OCI-LY7 (cell line): ENCODE measurements at regions not wholly inside any gene's neighbourhood (a gene's known extent, or its start where the extent isn't known, plus 50 kb on each side); places are given as distances from the start of the nearest gene placed in this dataset.

Experiments used
- EZH2phosphoT487 ChIP-seq: fragments of 200-600 bp; sonication (generic); IDR thresholded peaks from 2 replicates; pipeline ENCODE4 v1.6.1; 2018; ENCODE audit warnings: low read depth, borderline replicate concordance, mild to moderate bottlenecking, mixed run types, antibody characterized with exemption, low read length, moderate library complexity, mixed read lengths
- TF ChIP-seq, protein P1 (sequence below): fragments of 200-600 bp; sonication (generic); conservative IDR thresholded peaks from 2 replicates; pipeline ENCODE4 v1.5.1; 2014; ENCODE audit warnings: mild to moderate bottlenecking, antibody characterized with exemption, low read length, moderate library complexity, mixed read lengths

DNA sequence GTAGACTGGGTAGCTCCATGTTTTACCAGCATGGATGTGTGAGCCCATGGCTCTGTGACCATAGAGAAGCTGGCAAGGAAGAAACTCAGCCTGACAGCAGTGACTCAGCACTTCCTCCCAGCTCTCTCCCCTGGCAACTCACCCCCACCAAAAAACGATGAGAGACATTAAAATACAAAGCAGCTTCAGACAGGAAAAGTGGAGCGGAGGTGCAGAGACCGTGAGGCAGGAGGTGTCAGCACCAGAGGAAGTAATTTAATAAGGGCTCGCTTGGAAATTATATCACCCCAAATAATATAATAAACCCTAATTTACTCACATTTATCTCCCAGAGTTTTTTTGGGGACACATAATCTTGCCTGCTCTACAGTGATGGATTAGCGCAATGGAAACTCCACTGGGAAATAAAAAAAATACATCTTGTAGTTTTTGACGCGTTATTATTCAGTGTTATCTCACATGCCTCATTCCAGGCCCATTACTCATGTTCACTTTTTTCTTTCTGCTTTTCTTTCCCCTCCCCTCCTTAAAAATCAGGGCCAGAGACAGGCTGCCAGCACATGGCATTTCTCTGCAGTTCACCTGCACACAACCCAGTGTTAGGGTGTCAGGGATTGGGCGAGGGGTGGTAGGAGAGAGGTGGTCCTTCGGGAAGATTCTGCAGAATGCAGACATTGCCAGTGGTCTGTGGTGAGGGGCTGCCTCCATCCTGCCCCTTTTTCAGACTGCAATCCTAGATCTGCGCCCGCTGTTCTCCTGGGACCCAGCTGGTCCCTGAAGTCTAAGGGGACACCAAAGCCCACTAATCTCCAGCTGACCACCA, 170.8 kb downstream of the BUD13 start:
- TF ChIP-seq, protein P1, sequence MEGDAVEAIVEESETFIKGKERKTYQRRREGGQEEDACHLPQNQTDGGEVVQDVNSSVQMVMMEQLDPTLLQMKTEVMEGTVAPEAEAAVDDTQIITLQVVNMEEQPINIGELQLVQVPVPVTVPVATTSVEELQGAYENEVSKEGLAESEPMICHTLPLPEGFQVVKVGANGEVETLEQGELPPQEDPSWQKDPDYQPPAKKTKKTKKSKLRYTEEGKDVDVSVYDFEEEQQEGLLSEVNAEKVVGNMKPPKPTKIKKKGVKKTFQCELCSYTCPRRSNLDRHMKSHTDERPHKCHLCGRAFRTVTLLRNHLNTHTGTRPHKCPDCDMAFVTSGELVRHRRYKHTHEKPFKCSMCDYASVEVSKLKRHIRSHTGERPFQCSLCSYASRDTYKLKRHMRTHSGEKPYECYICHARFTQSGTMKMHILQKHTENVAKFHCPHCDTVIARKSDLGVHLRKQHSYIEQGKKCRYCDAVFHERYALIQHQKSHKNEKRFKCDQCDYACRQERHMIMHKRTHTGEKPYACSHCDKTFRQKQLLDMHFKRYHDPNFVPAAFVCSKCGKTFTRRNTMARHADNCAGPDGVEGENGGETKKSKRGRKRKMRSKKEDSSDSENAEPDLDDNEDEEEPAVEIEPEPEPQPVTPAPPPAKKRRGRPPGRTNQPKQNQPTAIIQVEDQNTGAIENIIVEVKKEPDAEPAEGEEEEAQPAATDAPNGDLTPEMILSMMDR, result no peak
- no peak for TF ChIP-seq EZH2phosphoT487
